Stimulated activated naive CD8-positive, alpha-beta T cell treated with anti-CD3 and anti-CD28 coated beads, Interleukin-15, Interleukin-2, amounts not matched to agents 100 ng/mL and 50 ng/mL, for 24 hours (primary cell): ENCODE measurements at regions not wholly inside any gene's neighbourhood (a gene's known extent, or its start where the extent isn't known, plus 50 kb on each side); places are given as distances from the start of the nearest gene placed in this dataset.

ENCODE experiments used
- H3K27ac Mint-ChIP-seq: one replicate; pipeline ENCODE4 v1.8.0; 2021; ENCODE audit warnings: mild to moderate bottlenecking, mixed read lengths
- H3K27me3 Mint-ChIP-seq: one replicate; pipeline ENCODE4 v1.8.0; 2021; ENCODE audit warnings: mixed read lengths
- H3K36me3 Mint-ChIP-seq: one replicate; pipeline ENCODE4 v1.8.0; 2021; ENCODE audit warnings: low read depth, mixed read lengths
- H3K4me1 Mint-ChIP-seq: one replicate; pipeline ENCODE4 v1.8.0; 2021; ENCODE audit warnings: low read depth, mixed read lengths
- H3K4me3 Mint-ChIP-seq: one replicate; pipeline ENCODE4 v1.8.0; 2021; ENCODE audit warnings: mild to moderate bottlenecking, mixed read lengths
- H3K9me3 Mint-ChIP-seq: one replicate; pipeline ENCODE4 v1.8.0; 2021; ENCODE audit warnings: mixed read lengths

- no peaks in the 10 kb centered on the region for H3K36me3 Mint-ChIP-seq
- no peaks in the 10 kb centered on the region for H3K27me3 Mint-ChIP-seq
- H3K27ac Mint-ChIP-seq = no peak overlapping the region
- H3K9me3 Mint-ChIP-seq = no peaks in the 10 kb centered on the region
- no peaks in the 10 kb centered on the region for H3K4me1 Mint-ChIP-seq
- no peak overlapping the region for H3K4me3 Mint-ChIP-seq
Measured at GRCh38 chr5:18961234-18961633, 1026.8 kb downstream of the CDH18 start.

- no peaks in the 10 kb centered on the region for H3K4me1 Mint-ChIP-seq
- no peak overlapping the region for H3K27ac Mint-ChIP-seq
- H3K27me3 Mint-ChIP-seq = no peaks in the 10 kb centered on the region
- no peaks in the 10 kb centered on the region for H3K36me3 Mint-ChIP-seq
- H3K4me3 Mint-ChIP-seq = no peak overlapping the region
- H3K9me3 Mint-ChIP-seq = no peaks in the 10 kb centered on the region
Measured at GRCh38 chr5:18965893-18966292, 1022.1 kb downstream of the CDH18 start.

- H3K9me3 Mint-ChIP-seq = no peaks in the 10 kb centered on the region
- no peak overlapping the region for H3K27ac Mint-ChIP-seq
- no peaks in the 10 kb centered on the region for H3K4me1 Mint-ChIP-seq
- H3K4me3 Mint-ChIP-seq = no peak overlapping the region
- H3K36me3 Mint-ChIP-seq = no peaks in the 10 kb centered on the region
- H3K27me3 Mint-ChIP-seq = no peaks in the 10 kb centered on the region
Measured at GRCh38 chr5:18967637-18968036, 1020.4 kb downstream of the CDH18 start.

GRCh38 chr5:18968966-18969365, 1019.0 kb downstream of the CDH18 start:
- no peaks in the 10 kb centered on the region for H3K9me3 Mint-ChIP-seq
- H3K27me3 Mint-ChIP-seq = no peaks in the 10 kb centered on the region
- no peak overlapping the region for H3K4me3 Mint-ChIP-seq
- no peaks in the 10 kb centered on the region for H3K36me3 Mint-ChIP-seq
- H3K4me1 Mint-ChIP-seq = no peaks in the 10 kb centered on the region
- no peak overlapping the region for H3K27ac Mint-ChIP-seq

GRCh38 chr5:18970000-18970399, 1018.0 kb downstream of the CDH18 start:
- Mint-ChIP-seq H3K27me3 (no peaks in the 10 kb centered on the region), H3K36me3 (no peaks in the 10 kb centered on the region), H3K27ac (no peak overlapping the region), H3K4me3 (no peak overlapping the region), H3K4me1 (no peaks in the 10 kb centered on the region), H3K9me3 (no peaks in the 10 kb centered on the region)

- H3K27me3 Mint-ChIP-seq = no peaks in the 10 kb centered on the region
- no peaks in the 10 kb centered on the region for H3K36me3 Mint-ChIP-seq
- H3K27ac Mint-ChIP-seq = no peak overlapping the region
- no peaks in the 10 kb centered on the region for H3K4me1 Mint-ChIP-seq
- H3K9me3 Mint-ChIP-seq = no peaks in the 10 kb centered on the region
- H3K4me3 Mint-ChIP-seq = no peak overlapping the region
Measured at GRCh38 chr5:18972177-18972576, 1015.8 kb downstream of the CDH18 start.

GRCh38 chr5:18975624-18976023, 1012.4 kb downstream of the CDH18 start:
- no peak overlapping the region for H3K27ac Mint-ChIP-seq
- H3K4me1 Mint-ChIP-seq = no peaks in the 10 kb centered on the region
- no peaks in the 10 kb centered on the region for H3K9me3 Mint-ChIP-seq
- H3K36me3 Mint-ChIP-seq = no peaks in the 10 kb centered on the region
- no peak overlapping the region for H3K4me3 Mint-ChIP-seq
- no peaks in the 10 kb centered on the region for H3K27me3 Mint-ChIP-seq

GRCh38 chr5:18977880-18978279, 1010.1 kb downstream of the CDH18 start:
- no peaks in the 10 kb centered on the region for H3K36me3 Mint-ChIP-seq
- no peak overlapping the region for H3K4me3 Mint-ChIP-seq
- no peaks in the 10 kb centered on the region for H3K4me1 Mint-ChIP-seq
- no peak overlapping the region for H3K27ac Mint-ChIP-seq
- H3K27me3 Mint-ChIP-seq = no peaks in the 10 kb centered on the region
- H3K9me3 Mint-ChIP-seq = peaks cover under 1% of the 10 kb centered on the region

GRCh38 chr5:18984559-18985080, 1003.4 kb downstream of the CDH18 start:
- no peak overlapping the region for H3K4me3 Mint-ChIP-seq
- H3K36me3 Mint-ChIP-seq = no peaks in the 10 kb centered on the region
- no peaks in the 10 kb centered on the region for H3K27me3 Mint-ChIP-seq
- no peak overlapping the region for H3K27ac Mint-ChIP-seq
- H3K9me3 Mint-ChIP-seq = peaks cover 12% of the 10 kb centered on the region
- no peaks in the 10 kb centered on the region for H3K4me1 Mint-ChIP-seq

- H3K27me3 Mint-ChIP-seq = no peaks in the 10 kb centered on the region
- H3K36me3 Mint-ChIP-seq = no peaks in the 10 kb centered on the region
- H3K4me1 Mint-ChIP-seq = no peaks in the 10 kb centered on the region
- no peak overlapping the region for H3K4me3 Mint-ChIP-seq
- no peak overlapping the region for H3K27ac Mint-ChIP-seq
- peaks cover 12% of the 10 kb centered on the region for H3K9me3 Mint-ChIP-seq
Measured at GRCh38 chr5:18985171-18985758, 1002.7 kb downstream of the CDH18 start.

GRCh38 chr5:18987101-18987500, 1000.9 kb downstream of the CDH18 start:
- Mint-ChIP-seq H3K27ac (no peak overlapping the region), H3K36me3 (no peaks in the 10 kb centered on the region), H3K9me3 (peaks cover 12% of the 10 kb centered on the region), H3K4me3 (no peak overlapping the region), H3K4me1 (no peaks in the 10 kb centered on the region), H3K27me3 (no peaks in the 10 kb centered on the region)

- peaks cover 15% of the 10 kb centered on the region for H3K9me3 Mint-ChIP-seq
- H3K27ac Mint-ChIP-seq = no peak overlapping the region
- no peaks in the 10 kb centered on the region for H3K36me3 Mint-ChIP-seq
- H3K4me1 Mint-ChIP-seq = no peaks in the 10 kb centered on the region
- H3K4me3 Mint-ChIP-seq = no peak overlapping the region
- no peaks in the 10 kb centered on the region for H3K27me3 Mint-ChIP-seq
Measured at GRCh38 chr5:18990852-18991251, 997.1 kb downstream of the CDH18 start.

GRCh38 chr5:18992264-18992663, 995.7 kb downstream of the CDH18 start:
- Mint-ChIP-seq H3K9me3 (peaks cover 8% of the 10 kb centered on the region), H3K27ac (no peak overlapping the region), H3K36me3 (no peaks in the 10 kb centered on the region), H3K4me3 (no peak overlapping the region), H3K4me1 (no peaks in the 10 kb centered on the region), H3K27me3 (no peaks in the 10 kb centered on the region)

- Mint-ChIP-seq H3K36me3 (no peaks in the 10 kb centered on the region), H3K27me3 (no peaks in the 10 kb centered on the region), H3K4me3 (no peak overlapping the region), H3K4me1 (no peaks in the 10 kb centered on the region), H3K27ac (no peak overlapping the region), H3K9me3 (peaks cover 12% of the 10 kb centered on the region)
Measured at GRCh38 chr5:18999478-18999877, 988.5 kb downstream of the CDH18 start.

GRCh38 chr5:19001054-19001453, 986.9 kb downstream of the CDH18 start:
- H3K27ac Mint-ChIP-seq = no peak overlapping the region
- H3K4me1 Mint-ChIP-seq = no peaks in the 10 kb centered on the region
- no peaks in the 10 kb centered on the region for H3K27me3 Mint-ChIP-seq
- no peaks in the 10 kb centered on the region for H3K36me3 Mint-ChIP-seq
- no peak overlapping the region for H3K4me3 Mint-ChIP-seq
- H3K9me3 Mint-ChIP-seq = peaks cover 11% of the 10 kb centered on the region

GRCh38 chr5:19001539-19001938, 986.5 kb downstream of the CDH18 start:
- Mint-ChIP-seq H3K4me1 (no peaks in the 10 kb centered on the region), H3K4me3 (no peak overlapping the region), H3K27ac (no peak overlapping the region), H3K36me3 (no peaks in the 10 kb centered on the region), H3K9me3 (peaks cover 11% of the 10 kb centered on the region), H3K27me3 (no peaks in the 10 kb centered on the region)
